Ectodermal cell (in vitro differentiated cells): ENCODE measurements at regions not wholly inside any gene's neighbourhood (a gene's known extent, or its start where the extent isn't known, plus 50 kb on each side); places are given as distances from the start of the nearest gene placed in this dataset.

Experiments used
- H3K27ac ChIP-seq: 2 replicates; pipeline ENCODE4 v1.7.0; 2013; ENCODE audit warnings: mild to moderate bottlenecking, low read depth, low read length; ENCODE audit not compliant: insufficient read depth, poor library complexity, severe bottlenecking
- H3K27me3 ChIP-seq: 2 replicates; pipeline ENCODE4 v1.7.0; 2013; ENCODE audit warnings: mild to moderate bottlenecking, low read length; ENCODE audit not compliant: insufficient read depth, control insufficient read depth, poor library complexity, severe bottlenecking
- H3K36me3 ChIP-seq: one replicate; pipeline ENCODE4 v1.7.0; 2013; ENCODE audit warnings: low read length; ENCODE audit not compliant: control insufficient read depth, insufficient read depth
- H3K4me1 ChIP-seq: one replicate; pipeline ENCODE4 v1.7.0; 2013; ENCODE audit warnings: low read length; ENCODE audit not compliant: control insufficient read depth, insufficient read depth
- H3K4me3 ChIP-seq: 2 replicates; pipeline ENCODE4 v1.7.0; 2013; ENCODE audit warnings: low read depth, low read length, control low read depth; ENCODE audit not compliant: insufficient read depth
- H3K9me3 ChIP-seq: 2 replicates; pipeline ENCODE4 v1.7.0; 2013; ENCODE audit warnings: mild to moderate bottlenecking, low read length, moderate library complexity; ENCODE audit not compliant: control insufficient read depth
- WGBS, 2 experiments: methylation state at CpG; one replicate each; pipeline ENCODE4 v1.1.7; 2013; ENCODE audit warnings: missing lambda C conversion rate in 2 of 2; 5-methylcytosine and 5-hydroxymethylcytosine counted together

DNA sequence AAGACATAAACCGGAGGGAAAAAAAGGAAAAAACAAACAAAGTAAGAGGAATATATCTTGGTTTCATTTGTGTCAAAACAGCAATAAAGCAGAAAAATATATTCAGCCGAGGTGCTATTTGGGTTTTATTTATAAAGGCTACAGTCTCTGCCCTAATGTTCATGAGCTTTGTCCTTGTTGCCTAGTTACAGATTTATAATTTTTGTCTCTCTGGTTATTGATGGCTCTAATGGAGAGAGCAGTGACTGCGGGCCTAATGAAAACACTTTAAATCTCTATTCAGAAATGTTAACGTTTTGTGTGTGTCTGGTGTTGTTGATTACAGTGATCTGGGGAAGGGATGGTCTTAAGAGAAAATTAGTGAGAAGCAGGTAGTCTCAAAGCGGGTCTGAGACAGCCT, 854.0 kb upstream of the LRRTM1 start:
- Histone ChIP-seq H3K36me3 (no peaks in the 10 kb centered on the region), H3K9me3 (no peaks in the 10 kb centered on the region), H3K27me3 (no peaks in the 10 kb centered on the region), H3K4me3 (no peak overlapping the region), H3K4me1 (no peaks in the 10 kb centered on the region), H3K27ac (no peak overlapping the region)
- WGBS, 2 experiments, result 95 to 96% methylated on average over 5 of the region's 5 CpGs

DNA sequence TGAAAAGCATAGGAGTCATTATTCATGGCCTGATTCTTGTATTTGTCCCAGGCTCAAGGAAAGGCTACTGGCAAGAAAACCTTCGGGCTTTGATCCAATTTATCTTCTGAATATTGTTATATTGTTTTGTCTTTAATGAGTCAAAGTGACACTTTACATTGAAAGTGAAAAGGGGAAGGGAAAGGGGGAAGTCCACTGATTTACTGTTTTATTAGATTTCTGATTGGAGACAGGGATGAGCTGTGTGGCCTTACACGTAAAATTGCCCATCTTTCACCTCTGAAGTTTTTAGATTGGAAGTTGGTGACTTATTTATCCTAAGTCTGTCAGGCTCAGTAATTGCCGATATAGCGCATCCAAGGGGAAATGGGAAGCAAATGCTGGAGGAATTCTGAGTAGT, 843.8 kb upstream of the LRRTM1 start:
- Histone ChIP-seq H3K27ac (no peak overlapping the region), H3K4me1 (no peaks in the 10 kb centered on the region), H3K36me3 (no peaks in the 10 kb centered on the region), H3K9me3 (no peaks in the 10 kb centered on the region), H3K4me3 (no peak overlapping the region), H3K27me3 (no peaks in the 10 kb centered on the region)
- 95 to 99% methylated on average over 4 of the region's 4 CpGs for WGBS, 2 experiments

DNA sequence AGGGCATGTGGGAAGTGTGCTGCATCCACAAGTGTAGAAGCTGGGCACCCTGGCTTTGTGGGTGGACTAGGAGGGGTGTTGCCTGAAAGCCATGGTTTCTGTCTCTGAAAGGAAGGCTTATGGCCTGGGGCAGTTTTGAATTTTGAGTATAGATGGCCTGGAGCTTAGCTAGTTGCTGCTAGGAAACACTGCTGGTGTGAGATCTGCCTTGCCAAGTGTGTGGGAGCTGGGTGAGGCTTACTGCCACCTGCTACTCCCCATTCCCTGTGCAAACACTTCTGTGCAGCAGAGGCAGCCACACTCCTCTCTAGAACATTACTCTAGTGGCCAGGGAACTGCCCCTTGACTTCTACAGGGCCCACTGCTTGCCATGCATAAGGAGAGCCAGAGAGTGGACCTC, 831.7 kb upstream of the LRRTM1 start:
- H3K27ac ChIP-seq, result no peak overlapping the region
- no peaks in the 10 kb centered on the region for H3K36me3 ChIP-seq
- H3K27me3 ChIP-seq, result no peaks in the 10 kb centered on the region
- H3K4me1 ChIP-seq, result no peaks in the 10 kb centered on the region
- no peak overlapping the region for H3K4me3 ChIP-seq
- no peaks in the 10 kb centered on the region for H3K9me3 ChIP-seq

DNA sequence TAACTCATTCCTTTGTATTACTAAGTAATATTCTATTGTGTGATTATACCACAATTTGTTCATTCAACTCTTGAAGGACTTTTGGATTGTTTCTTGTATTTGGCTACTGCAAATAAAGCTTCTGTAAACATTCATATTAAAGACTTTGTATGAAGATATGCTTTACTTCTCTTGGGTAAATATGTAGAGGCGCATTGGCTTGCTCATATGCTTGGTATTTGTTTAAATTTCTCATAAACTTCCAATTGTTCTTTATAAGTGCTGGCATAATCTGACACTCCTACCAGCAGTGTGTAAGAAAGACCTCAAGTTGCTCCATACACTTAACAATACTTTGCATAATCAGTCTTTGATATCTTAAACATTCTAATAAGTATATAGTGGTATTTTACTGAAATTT, 792.8 kb upstream of the LRRTM1 start:
- Histone ChIP-seq H3K4me3 (no peak overlapping the region), H3K4me1 (no peaks in the 10 kb centered on the region), H3K27ac (no peak overlapping the region), H3K36me3 (no peaks in the 10 kb centered on the region), H3K9me3 (no peaks in the 10 kb centered on the region), H3K27me3 (no peaks in the 10 kb centered on the region)
- 86% methylated on average over 1 of the region's 1 CpG; no CpG with 5 or more reads in 1 of the 2 experiments for WGBS, 2 experiments

DNA sequence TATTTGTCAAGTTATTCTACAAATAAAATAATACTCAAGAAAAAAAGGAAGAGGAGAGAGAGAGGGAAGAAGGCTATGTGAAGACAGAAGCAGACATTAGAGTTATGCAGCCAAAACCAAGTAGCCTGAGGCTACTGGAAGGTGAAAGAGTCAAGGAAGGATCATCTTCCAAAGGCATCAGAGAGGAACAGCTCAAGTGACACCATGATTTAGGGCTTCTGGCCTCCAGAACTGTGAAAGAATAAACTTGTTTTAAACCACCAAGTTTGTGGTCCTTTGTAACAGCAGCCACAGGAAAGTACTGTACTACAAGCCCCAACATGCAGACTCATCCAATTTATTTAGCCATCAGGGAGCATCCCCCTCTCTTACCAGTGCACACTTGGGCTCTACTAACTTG, 788.5 kb upstream of the LRRTM1 start:
- Histone ChIP-seq H3K27me3 (no peaks in the 10 kb centered on the region), H3K4me1 (no peaks in the 10 kb centered on the region), H3K9me3 (no peaks in the 10 kb centered on the region), H3K4me3 (no peak overlapping the region), H3K27ac (no peak overlapping the region), H3K36me3 (no peaks in the 10 kb centered on the region)

DNA sequence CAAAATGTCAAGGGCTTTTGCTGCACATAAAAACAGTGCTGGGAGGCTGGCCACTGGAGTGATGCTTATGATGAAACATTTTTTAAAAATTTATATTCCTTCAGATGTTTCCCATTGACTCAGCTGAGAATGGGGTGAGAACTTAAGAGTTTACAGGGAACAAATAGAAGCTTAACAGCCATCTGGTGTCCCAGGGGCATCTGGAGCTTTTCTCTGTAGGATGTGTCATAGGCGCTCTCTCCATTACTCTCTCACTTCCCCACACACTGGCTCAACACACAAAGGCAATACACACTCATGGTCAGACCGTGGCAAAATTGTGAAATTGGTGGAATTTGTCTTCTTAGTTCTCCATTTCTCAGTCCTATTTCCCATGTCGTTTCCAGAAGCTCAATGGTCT, 783.1 kb upstream of the LRRTM1 start:
- 91 to 93% methylated on average over 3 of the region's 3 CpGs for WGBS, 2 experiments
- no peaks in the 10 kb centered on the region for H3K9me3 ChIP-seq
- no peak overlapping the region for H3K27ac ChIP-seq
- H3K27me3 ChIP-seq, result no peaks in the 10 kb centered on the region
- H3K4me1 ChIP-seq, result no peaks in the 10 kb centered on the region
- no peaks in the 10 kb centered on the region for H3K36me3 ChIP-seq
- no peak overlapping the region for H3K4me3 ChIP-seq

DNA sequence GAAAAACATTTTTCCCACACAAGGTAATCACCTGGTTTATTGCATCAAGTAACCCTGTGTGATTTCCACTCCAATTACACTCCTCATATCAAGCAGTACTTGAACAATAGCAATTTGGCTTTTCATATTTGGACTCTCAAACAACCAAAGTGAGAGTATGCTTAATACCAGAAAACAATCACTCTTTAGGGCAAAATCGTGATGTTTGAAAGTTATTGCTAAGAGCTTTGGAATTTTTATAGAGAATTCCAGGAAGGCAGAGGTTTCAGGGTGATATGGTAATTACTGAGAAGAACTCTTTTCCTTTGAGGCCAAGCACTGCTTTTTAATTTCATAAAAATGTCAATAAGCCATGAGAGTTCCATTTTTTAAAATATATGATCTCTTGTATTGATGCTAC, 779.5 kb upstream of the LRRTM1 start:
- no peaks in the 10 kb centered on the region for H3K27me3 ChIP-seq
- H3K4me3 ChIP-seq, result no peak overlapping the region

DNA sequence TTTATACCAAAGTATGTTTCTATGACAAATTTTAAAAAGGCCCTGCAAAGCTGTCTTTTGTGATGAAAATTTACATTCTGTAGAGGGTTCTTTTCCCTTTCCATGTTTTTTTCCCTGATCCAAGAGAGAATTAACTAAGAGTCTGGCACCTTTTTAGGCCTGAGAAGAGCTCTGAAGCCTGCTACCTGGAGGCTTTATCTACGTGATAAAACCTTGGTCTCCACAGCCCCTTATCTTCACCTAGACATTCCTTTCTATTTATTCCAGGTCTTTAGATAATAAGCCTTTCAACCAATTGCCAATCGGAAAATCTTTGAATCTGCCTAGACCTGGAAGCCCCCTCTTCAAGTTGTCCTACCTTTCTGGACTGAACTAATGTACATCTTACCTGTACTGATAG, 774.1 kb upstream of the LRRTM1 start:
- Histone ChIP-seq H3K4me1 (peaks cover 3% of the 10 kb centered on the region), H3K4me3 (no peak overlapping the region), H3K27me3 (no peaks in the 10 kb centered on the region), H3K36me3 (no peaks in the 10 kb centered on the region), H3K27ac (no peak overlapping the region), H3K9me3 (no peaks in the 10 kb centered on the region)
- 78 to 89% methylated on average over 2 of the region's 2 CpGs for whole genome bisulfite sequencing, 2 experiments

More for the DNA sequence above, 779.5 kb upstream of the LRRTM1 start:
- H3K4me1 ChIP-seq, result no peaks in the 10 kb centered on the region
- H3K27ac ChIP-seq, result no peak overlapping the region
- H3K9me3 ChIP-seq, result no peaks in the 10 kb centered on the region
- 63 to 78% methylated on average over 1 of the region's 1 CpG for WGBS, 2 experiments
- no peaks in the 10 kb centered on the region for H3K36me3 ChIP-seq

DNA sequence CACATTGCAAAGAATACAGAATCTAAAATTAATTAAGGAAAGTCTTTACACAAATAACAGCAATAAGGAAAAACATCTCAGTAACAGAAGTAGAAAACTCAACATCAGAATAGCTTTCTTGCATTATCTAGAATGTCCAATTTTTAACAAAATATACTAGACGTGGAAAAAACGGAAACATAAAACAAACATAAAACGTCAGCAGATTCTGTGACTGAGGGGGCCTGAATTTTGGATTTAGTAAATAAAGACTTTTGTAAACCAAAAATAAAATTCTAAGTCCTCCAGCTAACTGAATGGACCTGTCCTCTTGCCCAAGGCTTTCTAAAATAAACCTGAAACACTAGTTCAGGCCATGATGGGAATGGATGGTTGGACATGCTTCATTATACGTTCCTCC, 773.5 kb upstream of the LRRTM1 start:
- WGBS, 2 experiments, result 88 to 100% methylated on average over 2 to 4 of the region's 4 CpGs
- no peak overlapping the region for H3K4me3 ChIP-seq
- H3K9me3 ChIP-seq, result no peaks in the 10 kb centered on the region
- peaks cover 3% of the 10 kb centered on the region for H3K4me1 ChIP-seq
- no peaks in the 10 kb centered on the region for H3K27me3 ChIP-seq
- no peaks in the 10 kb centered on the region for H3K36me3 ChIP-seq
- no peak overlapping the region for H3K27ac ChIP-seq

DNA sequence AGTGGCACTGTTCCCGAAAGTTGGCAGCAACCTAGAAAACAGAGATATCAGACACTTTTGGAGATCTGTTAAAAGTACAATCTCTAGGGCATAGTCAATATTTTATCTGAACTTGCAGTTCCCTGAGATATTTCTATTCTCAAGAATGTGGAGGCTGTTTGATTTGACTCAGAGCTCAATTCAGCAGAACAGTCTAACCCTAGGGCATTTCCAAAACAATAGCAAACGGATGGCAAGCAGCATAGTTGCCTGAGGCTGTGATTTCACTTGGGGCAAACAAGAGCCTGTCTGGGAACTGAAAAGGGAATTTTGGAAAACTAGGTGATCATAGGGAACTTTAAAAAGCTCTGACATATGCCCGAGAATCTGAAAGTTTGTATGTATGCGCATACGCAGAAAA, 772.8 kb upstream of the LRRTM1 start:
- H3K27ac ChIP-seq, result no peak overlapping the region
- H3K36me3 ChIP-seq, result no peaks in the 10 kb centered on the region
- H3K27me3 ChIP-seq, result no peaks in the 10 kb centered on the region
- H3K9me3 ChIP-seq, result no peaks in the 10 kb centered on the region
- H3K4me3 ChIP-seq, result no peak overlapping the region
- H3K4me1 ChIP-seq, result peaks cover 3% of the 10 kb centered on the region
- WGBS, 2 experiments, result 60 to 63% methylated on average over 5 of the region's 5 CpGs

DNA sequence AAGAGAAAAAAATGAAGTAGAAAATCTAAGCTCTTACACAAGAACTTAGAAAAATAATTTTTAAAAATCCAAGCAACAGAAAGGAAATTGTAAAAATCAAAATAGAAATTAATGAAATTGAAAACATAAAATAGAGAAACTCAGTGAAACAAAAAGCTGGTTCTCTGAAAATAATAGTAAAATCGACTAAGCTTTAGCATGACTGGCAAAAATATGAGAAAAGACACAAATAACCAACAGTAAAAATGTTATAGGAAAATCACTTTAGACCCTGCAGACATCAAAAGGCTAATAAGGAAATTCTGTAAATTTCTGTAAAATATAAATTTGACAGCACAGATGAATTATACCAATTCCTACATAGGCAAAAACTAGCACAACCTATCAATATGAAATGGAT, 768.9 kb upstream of the LRRTM1 start:
- Histone ChIP-seq H3K27ac (no peak overlapping the region), H3K9me3 (no peaks in the 10 kb centered on the region), H3K4me1 (peaks cover 3% of the 10 kb centered on the region), H3K27me3 (no peaks in the 10 kb centered on the region), H3K36me3 (no peaks in the 10 kb centered on the region), H3K4me3 (no peak overlapping the region)
- whole genome bisulfite sequencing, 2 experiments, result 91% methylated on average over 1 of the region's 1 CpG; no CpG with 5 or more reads in 1 of the 2 experiments
